ENCODE measurements at regions not wholly inside any gene's neighbourhood (a gene's known extent, or its start where the extent isn't known, plus 50 kb on each side); places are given as distances from the start of the nearest gene placed in this dataset.

DNA sequence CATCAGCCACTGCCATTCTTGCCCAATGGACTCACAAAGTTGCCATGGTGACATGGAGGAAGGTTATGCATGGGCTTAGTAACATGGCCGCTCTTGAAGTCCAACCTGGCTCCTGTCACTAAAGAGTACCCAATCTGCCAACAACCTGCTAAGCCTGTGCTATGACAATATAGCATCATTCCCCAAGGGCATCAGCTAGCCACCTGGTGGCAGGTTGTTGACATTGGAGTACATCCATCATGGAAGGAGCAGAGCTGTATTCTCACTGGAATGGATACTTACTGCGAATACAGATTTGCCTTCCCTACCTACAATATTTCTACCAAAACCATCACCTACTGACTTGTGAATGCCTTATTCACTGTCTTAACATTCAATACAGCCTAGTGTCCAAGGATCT lies 138.9 kb upstream of the RORA start:
- Histone ChIP-seq H3K56ac (ENCODE audit: extremely low read depth, insufficient read depth, low read length) (no peak overlapping the region), H3K9me3 (ENCODE audit: control insufficient read depth, insufficient read depth, low read length) (no peaks in the 10 kb centered on the region), H3K4ac (ENCODE audit: low read depth, low read length) (no peak overlapping the region), H2BK5ac (ENCODE audit: low read depth, low read length, poor library complexity, severe bottlenecking) (no peak overlapping the region), H2BK20ac (ENCODE audit: low read depth, low read length) (no peak overlapping the region), H3K4me3 (ENCODE audit: insufficient read depth, low read depth, low read length) (no peak overlapping the region), H3K4me2 (ENCODE audit: low read depth, low read length) (no peak overlapping the region), H4K5ac (ENCODE audit: low read depth, low read length) (no peak overlapping the region), H2AFZ (replicated peaks; ENCODE audit: low read length, poor library complexity) (no peak overlapping the region), H4K20me1 (ENCODE audit: insufficient read depth, low read length) (no peaks in the 10 kb centered on the region), H2AK9ac (replicated peaks; ENCODE audit: low read depth, low read length, poor library complexity) (no peak overlapping the region), H3K9me1 (ENCODE audit: insufficient read depth, low read length) (no peaks in the 10 kb centered on the region), H2BK120ac (ENCODE audit: low read depth, low read length) (no peak overlapping the region), H3K79me1 (ENCODE audit: low read depth in 1 of 2, low read length in 2 of 2) (no peaks in the 10 kb centered on the region), H2BK15ac (ENCODE audit: low read depth, low read length) (no peak overlapping the region), H3K36me3 (ENCODE audit: control insufficient read depth, insufficient read depth, low read length) (no peaks in the 10 kb centered on the region), H3K27ac (ENCODE audit: insufficient read depth, low read length) (no peak overlapping the region), H4K8ac (ENCODE audit: low read depth in 2 of 2, low read length in 2 of 2) (no peak overlapping the region), H3K4me1 (ENCODE audit: control insufficient read depth, insufficient read depth, low read length) (no peaks in the 10 kb centered on the region), H2AK5ac (ENCODE audit: low read depth, low read length) (no peak overlapping the region), H4K91ac (ENCODE audit: insufficient read depth, low read depth, low read length) (no peak overlapping the region), H3K18ac (ENCODE audit: low read depth, low read length) (no peak overlapping the region), H3K9ac (ENCODE audit: low read depth, low read length) (no peak overlapping the region), H3K23ac (ENCODE audit: low read depth, low read length) (no peak overlapping the region), H3K14ac (replicated peaks; ENCODE audit: low read depth, low read length) (no peak overlapping the region), H3K27me3 (ENCODE audit: control insufficient read depth, insufficient read depth, low read length) (no peaks in the 10 kb centered on the region)
- TF ChIP-seq MXI1 (IDR thresholded peaks at IDR 0.05; ENCODE audit: borderline replicate concordance, low read depth, low read length) (no peak), POLR2A (IDR thresholded peaks at IDR 0.05; ENCODE audit: low read depth, low read length) (no peak), BHLHE40 (IDR thresholded peaks at IDR 0.05; ENCODE audit: low read depth, low read length) (no peak), SMC3 (IDR thresholded peaks at IDR 0.05; ENCODE audit: low read depth, low read length) (no peak), CEBPB (IDR thresholded peaks at IDR 0.05; ENCODE audit: low read depth, low read length) (no peak), USF2 (IDR thresholded peaks at IDR 0.05; ENCODE audit: low read depth, low read length) (no peak), RCOR1 (IDR thresholded peaks at IDR 0.05; ENCODE audit: insufficient replicate concordance, low read length) (no peak), MAFK (IDR thresholded peaks at IDR 0.05; ENCODE audit: low read depth, low read length) (no peak), RAD21 (IDR thresholded peaks at IDR 0.05; ENCODE audit: low read length) (no peak), FOS (IDR thresholded peaks at IDR 0.05; ENCODE audit: low read depth, low read length) (no peak), ELK1 (IDR thresholded peaks at IDR 0.05; ENCODE audit: borderline replicate concordance, low read depth, low read length) (no peak)
- BruUV-seq (replicated peaks) = no TSS peak
- in situ Hi-C loops (cut with MboI; ENCODE audit: low sequenced_read_pairs) (no loop called here), intact Hi-C loops (cut with micrococcal nuclease) (no loop called here), dilution Hi-C loops (cut with HindIII; ENCODE audit: low sequenced_read_pairs, unreplicated experiment) (no loop called here)
- WGBS, 2 experiments (ENCODE audit: extremely low coverage in 2 of 2, insufficient read length in 1 of 2) = 67% methylated on average over 1 of the region's 2 CpGs; no CpG with 5 or more reads in 1 of the 2 experiments
- DNase-seq (no peak), ATAC-seq (ENCODE audit: low read depth) (no peak)
- ChIA-PET POLR2A (ENCODE audit: unreplicated experiment) (no interaction called here), CTCF (no interaction called here)
